Ishikawa (cell line): ENCODE measurements at regions not wholly inside any gene's neighbourhood (a gene's known extent, or its start where the extent isn't known, plus 50 kb on each side); places are given as distances from the start of the nearest gene placed in this dataset.

Source experiments
- CEBPB ChIP-seq: IDR thresholded peaks from 2 replicates; pipeline ENCODE4 v1.6.1; 2012
- CREB1 ChIP-seq: IDR thresholded peaks from 2 replicates; pipeline ENCODE4 v1.6.1; 2012; ENCODE audit warnings: low read depth
- EGR1 ChIP-seq: IDR thresholded peaks from 2 replicates; pipeline ENCODE4 v1.6.1; 2012
- EP300 ChIP-seq: IDR thresholded peaks from 2 replicates; pipeline ENCODE4 v1.6.1; 2012; ENCODE audit warnings: borderline replicate concordance
- FOXM1 ChIP-seq: IDR thresholded peaks from 2 replicates; pipeline ENCODE4 v1.6.1; 2012; ENCODE audit warnings: low read depth, borderline replicate concordance
- NFIC ChIP-seq: IDR thresholded peaks from 2 replicates; pipeline ENCODE4 v1.6.1; 2012
- RAD21 ChIP-seq: IDR thresholded peaks from 2 replicates; pipeline ENCODE4 v1.6.1; 2012; ENCODE audit warnings: low read depth
- TAF1 ChIP-seq: IDR thresholded peaks from 2 replicates; pipeline ENCODE4 v1.6.1; 2012; ENCODE audit warnings: low read depth, mild to moderate bottlenecking
- TCF12 ChIP-seq: IDR thresholded peaks from 2 replicates; pipeline ENCODE4 v1.6.1; 2012; ENCODE audit warnings: low read depth
- TEAD4 ChIP-seq: IDR thresholded peaks from 2 replicates; pipeline ENCODE4 v1.6.1; 2012
- YY1 ChIP-seq: IDR thresholded peaks from 2 replicates; pipeline ENCODE4 v1.6.1; 2012; ENCODE audit warnings: low read depth
- ZBTB7A ChIP-seq: IDR thresholded peaks from 2 replicates; pipeline ENCODE4 v1.6.1; 2012; ENCODE audit warnings: low read depth
- TF ChIP-seq, protein P1 (sequence below): IDR thresholded peaks from 2 replicates; pipeline ENCODE4 v1.6.1; 2012; ENCODE audit warnings: low read depth, mild to moderate bottlenecking
- TF ChIP-seq, protein P2 (sequence below): IDR thresholded peaks from 2 replicates; pipeline ENCODE4 v1.6.1; 2012
- TF ChIP-seq, protein P3 (sequence below): IDR thresholded peaks from 2 replicates; pipeline ENCODE4 v1.6.1; 2012

DNA sequence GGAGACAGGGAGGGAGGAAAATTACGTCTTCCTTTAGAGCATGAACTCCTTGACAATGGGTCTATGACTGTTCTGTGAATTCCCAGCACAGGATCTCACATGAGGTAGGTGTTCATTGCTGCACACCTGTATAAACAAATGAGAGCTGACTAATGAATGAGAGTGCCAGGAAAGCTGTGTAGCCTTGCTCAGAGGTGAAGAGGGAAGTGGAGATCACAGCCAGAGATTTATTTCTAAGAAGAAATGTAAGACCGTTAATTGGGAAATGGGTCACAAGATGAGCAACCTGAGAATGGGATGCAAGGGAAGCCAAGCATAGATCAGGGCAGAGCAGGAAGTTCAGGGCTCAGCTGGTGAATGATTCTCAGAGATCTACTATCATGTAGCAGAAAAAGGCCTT lies 295.1 kb downstream of the CDK5RAP2 start:
- TF ChIP-seq TAF1 (no peak), FOXM1 (no peak), NFIC (no peak), EGR1 (no peak), RAD21 (no peak), TEAD4 (no peak), YY1 (no peak), ZBTB7A (no peak), EP300 (no peak), TCF12 (no peak), CEBPB (no peak), CREB1 (no peak)
- TF ChIP-seq, protein P1, sequence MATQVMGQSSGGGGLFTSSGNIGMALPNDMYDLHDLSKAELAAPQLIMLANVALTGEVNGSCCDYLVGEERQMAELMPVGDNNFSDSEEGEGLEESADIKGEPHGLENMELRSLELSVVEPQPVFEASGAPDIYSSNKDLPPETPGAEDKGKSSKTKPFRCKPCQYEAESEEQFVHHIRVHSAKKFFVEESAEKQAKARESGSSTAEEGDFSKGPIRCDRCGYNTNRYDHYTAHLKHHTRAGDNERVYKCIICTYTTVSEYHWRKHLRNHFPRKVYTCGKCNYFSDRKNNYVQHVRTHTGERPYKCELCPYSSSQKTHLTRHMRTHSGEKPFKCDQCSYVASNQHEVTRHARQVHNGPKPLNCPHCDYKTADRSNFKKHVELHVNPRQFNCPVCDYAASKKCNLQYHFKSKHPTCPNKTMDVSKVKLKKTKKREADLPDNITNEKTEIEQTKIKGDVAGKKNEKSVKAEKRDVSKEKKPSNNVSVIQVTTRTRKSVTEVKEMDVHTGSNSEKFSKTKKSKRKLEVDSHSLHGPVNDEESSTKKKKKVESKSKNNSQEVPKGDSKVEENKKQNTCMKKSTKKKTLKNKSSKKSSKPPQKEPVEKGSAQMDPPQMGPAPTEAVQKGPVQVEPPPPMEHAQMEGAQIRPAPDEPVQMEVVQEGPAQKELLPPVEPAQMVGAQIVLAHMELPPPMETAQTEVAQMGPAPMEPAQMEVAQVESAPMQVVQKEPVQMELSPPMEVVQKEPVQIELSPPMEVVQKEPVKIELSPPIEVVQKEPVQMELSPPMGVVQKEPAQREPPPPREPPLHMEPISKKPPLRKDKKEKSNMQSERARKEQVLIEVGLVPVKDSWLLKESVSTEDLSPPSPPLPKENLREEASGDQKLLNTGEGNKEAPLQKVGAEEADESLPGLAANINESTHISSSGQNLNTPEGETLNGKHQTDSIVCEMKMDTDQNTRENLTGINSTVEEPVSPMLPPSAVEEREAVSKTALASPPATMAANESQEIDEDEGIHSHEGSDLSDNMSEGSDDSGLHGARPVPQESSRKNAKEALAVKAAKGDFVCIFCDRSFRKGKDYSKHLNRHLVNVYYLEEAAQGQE = no peak
- TF ChIP-seq, protein P2, sequence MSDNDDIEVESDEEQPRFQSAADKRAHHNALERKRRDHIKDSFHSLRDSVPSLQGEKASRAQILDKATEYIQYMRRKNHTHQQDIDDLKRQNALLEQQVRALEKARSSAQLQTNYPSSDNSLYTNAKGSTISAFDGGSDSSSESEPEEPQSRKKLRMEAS = no peak
- TF ChIP-seq, protein P3, sequence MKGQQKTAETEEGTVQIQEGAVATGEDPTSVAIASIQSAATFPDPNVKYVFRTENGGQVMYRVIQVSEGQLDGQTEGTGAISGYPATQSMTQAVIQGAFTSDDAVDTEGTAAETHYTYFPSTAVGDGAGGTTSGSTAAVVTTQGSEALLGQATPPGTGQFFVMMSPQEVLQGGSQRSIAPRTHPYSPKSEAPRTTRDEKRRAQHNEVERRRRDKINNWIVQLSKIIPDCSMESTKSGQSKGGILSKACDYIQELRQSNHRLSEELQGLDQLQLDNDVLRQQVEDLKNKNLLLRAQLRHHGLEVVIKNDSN = no peak

DNA sequence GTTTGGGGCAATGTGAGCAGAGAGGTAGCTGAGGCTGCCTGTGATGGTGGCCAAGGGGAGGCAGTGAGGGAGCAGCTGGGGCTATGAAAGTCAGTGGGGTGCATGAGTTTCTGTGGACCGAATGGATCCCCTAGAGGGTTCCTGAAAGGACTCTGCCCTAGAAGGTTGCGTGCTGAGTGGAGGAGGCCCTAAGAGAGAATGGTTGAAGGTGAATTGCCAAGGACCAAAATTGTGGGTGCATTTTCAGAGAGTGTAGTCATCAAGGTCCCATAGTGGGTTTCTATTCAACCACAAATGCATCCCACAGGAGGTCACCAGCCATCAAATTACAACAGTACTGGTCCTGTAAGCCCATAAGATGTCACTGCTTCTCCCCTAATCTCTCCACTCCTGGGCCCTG lies 298.3 kb downstream of the CDK5RAP2 start:
- TF ChIP-seq EP300 (no peak), FOXM1 (no peak), TCF12 (no peak), TAF1 (no peak), ZBTB7A (no peak), TEAD4 (no peak), YY1 (no peak), NFIC (no peak), CEBPB (no peak), CREB1 (no peak)
- TF ChIP-seq, protein P1 = no peak
- TF ChIP-seq, protein P2 = no peak
- TF ChIP-seq, protein P3 = no peak

DNA sequence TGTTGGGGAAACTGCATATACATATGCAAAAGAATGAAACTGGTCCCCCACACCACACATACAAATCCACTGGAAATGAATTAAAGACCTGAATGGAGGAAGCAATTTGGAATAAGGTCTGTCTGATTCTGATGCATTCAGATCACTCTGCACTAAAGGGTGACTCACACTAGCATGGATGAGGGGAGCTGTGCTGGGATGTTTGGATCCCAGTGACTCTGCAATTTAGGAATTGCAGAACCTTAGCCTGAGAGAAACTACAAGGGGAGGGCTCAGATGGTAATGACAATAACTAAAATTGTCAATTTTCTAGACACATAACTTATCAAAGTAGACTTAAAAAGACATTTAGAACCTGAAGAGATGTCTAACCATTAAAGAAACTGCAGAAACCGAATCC lies 312.0 kb downstream of the CDK5RAP2 start:
- TF ChIP-seq TAF1 (no peak), CEBPB (no peak), EP300 (no peak), NFIC (no peak), YY1 (no peak), CREB1 (no peak), EGR1 (no peak), RAD21 (no peak), ZBTB7A (no peak)
- TF ChIP-seq, protein P1 = no peak

DNA sequence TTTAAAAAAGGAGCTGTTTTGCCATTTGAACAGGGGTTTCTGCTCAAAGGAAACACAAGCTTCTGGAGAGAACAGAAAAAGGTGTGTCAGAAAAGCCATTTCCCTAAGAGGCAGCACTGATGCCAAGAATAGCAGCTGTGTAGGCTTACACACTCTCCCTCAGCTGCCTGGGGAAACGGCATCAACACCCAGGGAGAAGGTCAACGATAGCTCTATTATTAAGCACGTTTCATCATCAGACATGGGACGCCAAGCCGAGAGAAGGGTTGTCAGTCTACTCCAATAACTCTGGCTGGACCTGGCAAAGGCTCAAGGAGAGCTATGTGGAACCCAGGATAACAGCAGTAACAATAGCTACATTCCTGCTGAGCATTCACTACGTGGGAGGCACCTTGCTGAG lies 314.2 kb downstream of the CDK5RAP2 start:
- TF ChIP-seq TAF1 (no peak), CREB1 (no peak)

DNA sequence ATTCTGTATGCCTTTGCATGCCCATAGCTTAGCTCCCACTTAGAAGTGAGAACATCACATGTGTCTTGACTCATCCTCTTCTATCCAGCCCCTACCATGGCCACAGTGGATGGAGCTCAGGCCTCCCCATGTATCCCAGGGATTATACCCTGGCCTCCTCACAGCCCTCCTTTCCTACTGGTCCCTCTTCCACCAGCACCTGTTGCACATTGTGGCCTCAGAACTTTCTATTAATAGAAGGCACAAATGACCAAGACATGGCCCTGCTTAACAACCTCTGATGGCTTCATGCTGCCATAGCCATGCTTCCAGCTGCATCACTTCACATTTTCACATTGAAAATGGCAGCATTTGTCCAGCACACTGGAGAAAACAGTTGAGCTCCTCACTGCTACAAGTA lies 315.4 kb downstream of the CDK5RAP2 start:
- TF ChIP-seq, protein P2 = no peak
- no peak for TF ChIP-seq CEBPB
- TF ChIP-seq CREB1 = no peak
- TF ChIP-seq FOXM1 = no peak
- no peak for TF ChIP-seq EGR1
- TF ChIP-seq, protein P3 = no peak
- TF ChIP-seq TEAD4 = no peak
- no peak for TF ChIP-seq EP300
- TF ChIP-seq RAD21 = no peak
- TF ChIP-seq TCF12 = no peak
- TF ChIP-seq, protein P1 = no peak
- no peak for TF ChIP-seq NFIC
- TF ChIP-seq TAF1 = no peak
- TF ChIP-seq YY1 = no peak
- TF ChIP-seq ZBTB7A = no peak
